GM18951 (cell line): ENCODE measurements at regions not wholly inside any gene's neighbourhood (a gene's known extent, or its start where the extent isn't known, plus 50 kb on each side); places are given as distances from the start of the nearest gene placed in this dataset.
"Not testable (repeated sequence)": the region's sequence is repeated elsewhere in the genome, so short reads cannot be mapped to it uniquely, and the experiment has no call there.

ENCODE experiments used
- POLR2A ChIP-seq: IDR thresholded peaks from 4 replicates; pipeline ENCODE4 v1.6.1; 2011; ENCODE audit warnings: mild to moderate bottlenecking; ENCODE audit not compliant: insufficient read length, insufficient read depth; ENCODE audit errors: extremely low read depth
- in situ Hi-C: fragments of 300-500 bp; cut with MboI; formaldehyde crosslinking; loops from one replicate; pipeline ENCODE4 v1.12.0; 2022; ENCODE audit warnings: low sequenced_read_pairs, mixed read lengths, inconsistent platforms; ENCODE audit not compliant: unreplicated experiment

DNA sequence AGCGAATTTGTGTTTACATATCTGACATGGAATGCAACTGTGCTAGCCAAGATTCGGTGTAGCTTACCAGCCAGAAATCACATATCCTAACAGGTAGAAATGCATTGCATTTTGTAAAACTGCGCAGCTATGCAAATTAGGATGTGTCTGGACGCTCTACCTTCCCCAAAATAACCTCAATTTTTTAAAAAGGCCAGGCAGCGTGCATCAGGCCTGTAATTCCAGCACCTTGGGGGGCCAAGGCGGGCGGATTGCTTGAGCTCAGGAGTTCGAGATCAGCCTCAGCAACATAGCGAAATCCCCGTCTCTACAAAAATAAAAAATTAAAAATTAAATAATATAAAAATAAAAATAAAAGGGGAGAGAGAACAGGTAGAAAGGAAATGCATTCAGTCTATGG, 305.0 kb downstream of the TYW1 start:
- no peak for TF ChIP-seq POLR2A
- in situ Hi-C loops: no loop called here

DNA sequence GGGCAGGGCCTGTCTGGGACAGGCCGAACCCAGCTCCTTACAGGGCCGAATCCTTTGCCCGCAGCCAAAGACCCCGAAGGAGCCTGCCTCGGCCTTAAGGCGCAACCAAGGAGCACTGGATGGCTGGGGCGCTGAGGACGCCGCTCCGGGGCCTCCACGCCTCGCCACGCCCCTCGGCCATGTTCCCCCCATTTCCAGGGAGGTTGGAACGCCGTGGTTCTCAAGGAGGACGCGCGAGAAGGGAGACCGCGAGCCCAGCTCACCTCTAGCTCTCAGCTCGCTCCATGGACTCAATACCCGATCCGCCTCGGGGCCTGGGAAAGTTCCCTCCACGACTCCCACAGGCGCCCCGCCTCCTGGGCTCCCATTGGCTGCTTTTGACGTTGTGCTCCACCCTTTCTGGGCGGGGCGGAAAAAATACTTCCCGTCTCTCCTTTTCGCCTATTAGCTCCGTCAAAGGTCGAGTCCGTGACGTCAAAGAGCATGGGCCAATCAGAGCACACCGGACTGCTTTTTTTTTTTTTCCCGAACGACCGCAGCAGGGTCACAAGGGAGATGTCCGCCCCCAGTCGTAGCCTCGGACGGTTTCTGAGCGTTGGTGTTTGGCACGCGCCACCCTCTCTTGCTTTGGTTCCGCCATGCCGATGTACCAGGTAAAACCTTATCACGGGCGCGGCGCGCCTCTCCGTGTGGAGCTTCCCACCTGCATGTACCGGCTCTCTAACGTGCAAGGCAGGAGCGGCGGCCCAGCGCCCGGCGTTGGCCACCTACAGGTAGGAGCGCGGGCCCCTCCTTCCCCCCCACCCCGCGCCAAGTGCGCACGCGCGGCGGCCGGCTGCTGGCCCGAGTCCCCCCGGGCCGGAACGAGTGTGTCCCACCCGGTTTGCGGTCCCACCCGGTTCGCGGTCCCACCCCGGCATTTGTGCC, 305.7 kb downstream of the TYW1 start:
- in situ Hi-C loops: no loop called here
- peak; percentile 85 for TF ChIP-seq POLR2A

DNA sequence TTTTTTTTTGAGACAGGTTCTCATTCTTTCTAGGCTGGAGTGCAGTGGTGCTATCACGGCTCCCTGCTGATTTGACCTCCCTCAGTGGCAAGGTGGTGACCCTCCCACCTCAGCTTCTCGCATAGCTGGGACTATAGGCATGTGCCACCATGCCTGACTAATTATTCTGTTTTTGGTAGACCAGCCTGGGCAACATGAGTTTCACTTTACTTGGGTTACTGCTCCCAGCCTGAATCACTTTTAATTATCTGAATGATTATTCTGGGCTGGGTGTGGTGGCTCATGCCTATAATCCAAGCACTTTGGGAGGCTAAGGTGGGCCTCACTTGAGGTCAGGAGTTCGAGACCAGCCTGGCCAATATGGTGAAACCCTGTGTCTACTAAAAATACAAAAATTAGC, 308.2 kb downstream of the TYW1 start:
- in situ Hi-C loops: not testable (repeated sequence)

DNA sequence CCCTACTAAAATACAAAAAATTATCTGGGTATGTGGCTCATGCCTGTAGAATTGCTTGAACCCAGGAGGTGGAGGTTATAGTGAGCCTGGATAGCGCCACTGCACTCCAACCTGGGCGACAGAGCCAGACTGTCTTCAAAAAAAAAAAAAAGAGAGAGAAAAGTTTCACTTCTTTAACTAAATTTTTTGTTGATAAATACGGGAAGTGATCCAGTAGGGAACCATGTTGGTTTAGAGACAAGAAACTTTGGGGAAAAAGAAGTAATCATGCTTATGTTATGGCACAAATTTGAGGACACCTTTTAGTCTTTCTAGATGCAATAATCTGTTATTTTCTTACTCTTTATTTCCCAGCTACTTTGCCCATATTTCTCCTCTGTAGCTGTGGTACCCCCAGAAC, 309.7 kb downstream of the TYW1 start:
- in situ Hi-C loops: no loop called here
- no peak for TF ChIP-seq POLR2A

DNA sequence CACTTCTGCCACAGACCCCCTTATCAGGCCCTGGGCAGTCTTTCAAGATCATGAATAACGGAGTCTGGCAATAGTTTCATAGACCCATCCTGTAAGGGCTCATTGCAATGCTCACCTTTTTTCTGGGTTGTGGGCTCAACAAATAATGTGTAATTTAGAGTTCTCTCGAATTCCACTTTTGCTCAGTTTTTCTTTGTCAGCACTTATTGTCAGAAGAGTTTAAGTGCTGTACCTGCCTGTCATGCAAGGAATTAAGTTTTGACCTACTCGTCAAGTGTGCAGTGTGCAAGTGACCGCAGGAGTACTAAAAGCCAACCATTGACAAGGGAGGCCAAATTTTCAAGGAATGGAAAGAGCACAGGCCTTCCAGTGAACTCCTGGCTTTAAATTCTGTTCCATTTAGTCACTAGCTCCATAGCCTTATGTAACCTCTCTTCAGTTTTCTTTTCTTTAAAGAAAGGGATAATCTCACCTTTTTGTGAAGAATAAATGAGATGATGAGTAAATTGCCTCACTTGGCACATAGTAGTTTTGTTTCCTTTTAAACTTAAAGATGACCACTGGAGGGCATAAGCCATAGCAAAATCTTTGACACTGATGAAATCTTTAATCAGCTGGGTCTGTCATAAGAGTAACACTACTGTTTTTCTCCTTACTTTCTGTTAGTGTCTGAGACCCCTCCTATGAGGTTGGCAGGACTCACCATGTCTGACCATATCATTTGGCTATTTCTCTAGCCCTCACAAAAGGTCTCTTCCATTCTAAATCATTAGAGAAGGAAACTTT, 313.3 kb downstream of the TYW1 start:
- no peak for TF ChIP-seq POLR2A
- in situ Hi-C loops: no loop called here

DNA sequence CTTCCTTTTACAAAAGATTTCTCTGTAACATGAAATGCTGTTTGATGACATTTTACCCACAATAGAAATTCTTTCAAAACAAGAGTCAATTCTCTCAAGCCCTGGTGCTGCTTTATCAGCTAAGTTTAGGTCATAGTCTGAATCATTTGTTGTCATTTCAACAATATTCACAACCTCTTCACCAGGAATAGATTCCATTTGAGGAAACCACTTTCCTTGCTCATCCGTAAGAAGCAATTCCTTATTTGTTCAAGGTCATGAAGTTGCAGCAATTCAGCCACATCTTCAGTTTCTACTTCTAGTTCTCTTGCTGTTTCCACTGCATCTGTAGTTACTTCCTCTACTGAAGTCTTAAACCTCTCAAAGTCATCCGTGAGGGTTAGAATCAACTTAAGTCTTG, 315.3 kb downstream of the TYW1 start:
- TF ChIP-seq POLR2A: no peak

DNA sequence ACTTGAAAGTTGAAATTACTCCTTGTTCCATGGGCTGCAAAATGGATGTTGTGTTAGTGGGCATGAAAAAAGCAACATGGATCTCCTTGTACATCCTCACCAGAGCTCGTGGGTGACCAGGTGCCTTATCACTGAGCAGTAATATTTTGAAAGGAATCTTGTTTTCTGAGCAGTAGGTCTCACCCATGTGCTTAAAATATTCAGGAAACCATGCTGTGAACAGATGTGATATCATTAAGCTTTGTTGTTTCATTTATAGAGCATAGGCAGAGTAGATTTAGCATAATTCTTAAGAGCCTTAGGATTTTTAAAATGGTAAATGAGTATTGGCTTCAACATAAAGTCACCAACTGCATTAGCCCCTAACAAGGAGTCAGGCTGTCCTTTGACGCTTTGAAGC, 316.6 kb downstream of the TYW1 start:
- no peak for TF ChIP-seq POLR2A
- in situ Hi-C loops: no loop called here

More for the DNA sequence above, 315.3 kb downstream of the TYW1 start:
- in situ Hi-C loops: no loop called here

DNA sequence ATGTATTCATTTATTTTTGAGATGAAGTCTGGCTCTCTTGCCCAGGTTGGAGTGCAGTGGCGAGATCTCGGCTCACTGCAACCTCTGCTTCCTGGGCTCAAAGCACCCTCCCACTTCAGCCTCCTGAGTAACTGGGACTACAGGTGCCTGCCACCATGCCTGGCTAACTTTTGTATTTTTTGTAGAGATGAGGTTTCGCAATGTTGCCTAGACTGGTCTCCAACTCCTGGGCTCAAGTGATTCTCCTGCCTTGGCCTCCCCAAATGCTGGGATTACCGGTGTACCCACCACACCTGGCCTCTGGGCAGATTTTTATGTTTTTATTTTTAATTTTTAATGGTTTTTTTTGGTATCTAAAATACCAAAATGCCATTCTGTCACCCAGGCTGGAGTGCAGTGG, 320.3 kb downstream of the TYW1 start:
- in situ Hi-C loops: not testable (repeated sequence)

DNA sequence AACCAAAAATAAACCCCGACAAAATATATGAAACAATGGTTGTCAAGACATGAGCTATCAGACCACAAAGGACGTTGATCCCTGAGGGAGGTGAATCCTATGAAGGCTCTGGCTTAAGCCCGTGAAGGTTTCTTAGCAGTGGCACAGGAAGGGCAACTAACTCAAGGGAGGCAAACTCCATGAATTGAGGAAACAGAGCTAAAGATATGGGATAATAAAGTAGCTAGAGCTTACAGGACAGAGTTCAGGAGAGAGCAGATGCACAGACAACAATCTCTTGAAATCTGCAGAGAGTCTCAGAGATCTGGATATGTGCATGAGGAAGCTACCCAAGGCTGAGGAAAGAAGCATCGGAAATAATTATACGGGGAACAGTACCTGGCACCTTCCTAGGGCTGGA, 331.6 kb downstream of the TYW1 start:
- in situ Hi-C loops: not testable (repeated sequence)

DNA sequence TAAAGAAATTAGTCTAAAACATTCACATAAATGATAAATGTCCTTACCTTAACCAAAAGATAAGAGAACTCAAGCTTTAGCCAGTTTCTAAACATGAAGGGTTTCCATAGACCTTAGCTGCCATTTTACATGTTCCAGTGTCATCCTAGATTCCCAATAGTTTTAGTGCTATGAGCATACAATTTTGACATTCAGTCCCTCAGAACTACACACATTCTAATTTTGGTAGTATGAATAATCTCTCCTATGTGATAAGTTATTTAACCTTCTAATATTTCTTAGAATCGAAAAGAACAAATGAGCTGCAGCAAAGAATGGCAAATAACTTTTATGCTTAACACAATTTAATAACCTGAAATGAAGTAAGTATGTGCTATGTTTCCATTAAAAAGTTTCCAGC, 338.5 kb downstream of the TYW1 start:
- in situ Hi-C loops: not testable (repeated sequence)

DNA sequence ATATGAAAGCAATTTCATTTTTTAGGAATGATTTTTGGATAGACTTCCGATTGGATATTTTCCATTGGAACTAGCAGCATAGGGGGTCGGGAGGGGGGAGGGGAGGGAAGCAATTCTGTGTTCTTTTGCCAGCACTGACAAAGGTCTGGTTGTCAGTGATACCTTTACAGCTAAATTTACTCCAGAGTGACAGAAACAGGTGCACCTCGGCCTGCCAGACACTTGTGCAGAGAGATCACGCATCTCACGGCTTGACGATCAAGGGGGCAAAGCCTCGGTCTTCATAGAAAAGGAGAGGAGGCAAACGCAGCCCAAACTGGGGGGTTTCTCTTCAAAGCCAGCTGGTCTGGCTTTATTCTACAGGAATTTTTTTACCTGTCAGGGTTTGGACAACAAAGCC, 339.0 kb downstream of the TYW1 start:
- in situ Hi-C loops: not testable (repeated sequence)

DNA sequence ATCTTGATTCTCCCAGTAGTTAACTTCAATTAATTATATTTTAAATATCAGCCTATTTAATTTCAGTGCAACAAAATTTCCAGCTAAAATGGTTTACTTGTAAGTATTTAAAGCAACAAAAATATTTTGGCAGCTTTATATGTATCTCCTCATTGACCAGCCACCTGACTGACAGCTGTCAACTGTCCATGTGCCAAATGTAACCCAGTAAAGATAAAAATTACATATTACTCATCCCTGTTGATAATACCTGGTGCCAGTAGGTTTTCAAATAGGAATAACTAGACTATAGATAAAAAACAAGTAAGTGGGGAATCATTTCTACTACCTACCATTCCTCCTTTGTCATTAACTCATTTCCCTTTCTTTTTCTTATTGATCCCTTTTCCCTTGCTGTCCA, 341.9 kb downstream of the TYW1 start:
- in situ Hi-C loops: not testable (repeated sequence)

DNA sequence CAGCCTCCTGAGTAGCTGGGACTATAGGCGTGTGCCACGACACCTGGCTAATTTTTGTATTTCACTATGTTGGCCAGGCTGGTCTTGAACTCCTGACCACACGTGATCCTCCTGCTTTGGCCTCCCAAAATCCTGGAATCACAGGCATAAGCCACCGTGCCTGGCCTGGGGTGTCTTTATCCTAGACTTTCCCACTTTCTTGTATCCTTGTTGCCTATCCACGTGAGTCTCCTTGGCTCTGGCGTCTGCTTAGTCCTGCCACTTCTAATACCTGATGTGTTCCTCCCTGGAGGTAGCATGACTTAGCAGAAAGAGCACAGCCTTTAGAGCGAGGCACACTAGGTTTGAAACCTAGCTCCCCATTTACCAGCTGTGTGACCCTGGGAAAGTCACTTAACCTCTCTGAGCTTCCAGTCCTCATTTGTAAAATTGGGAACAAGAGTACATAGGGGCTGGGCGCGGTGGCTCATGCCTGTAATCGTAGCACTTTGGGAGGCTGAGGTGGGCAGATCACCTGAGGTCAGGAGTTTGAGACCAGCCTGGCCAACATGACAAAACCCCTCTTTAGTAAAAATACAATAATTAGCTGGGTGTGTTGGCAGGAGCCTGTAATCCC, 344.6 kb downstream of the TYW1 start:
- in situ Hi-C loops: no loop called here
- TF ChIP-seq POLR2A: no peak

DNA sequence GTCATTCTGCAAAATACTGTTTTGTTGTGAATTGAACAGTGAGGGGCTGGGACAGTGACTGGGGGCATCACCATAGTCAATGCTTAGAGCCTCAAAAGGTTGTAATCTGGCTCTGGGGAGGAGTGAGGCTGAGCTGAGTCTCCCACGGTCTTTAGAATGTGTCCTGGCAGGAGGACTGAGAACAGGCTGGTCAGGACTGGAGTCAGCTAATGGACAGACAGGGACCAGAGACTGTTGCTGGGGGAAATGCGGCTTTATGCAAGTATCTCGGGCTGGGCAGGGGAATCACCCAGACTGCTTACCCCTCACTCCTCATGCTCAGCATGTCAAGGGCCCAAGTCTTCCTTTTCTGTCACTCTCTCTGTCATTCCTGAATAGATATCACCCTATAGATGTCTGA, 346.5 kb downstream of the TYW1 start:
- in situ Hi-C loops: no loop called here
- TF ChIP-seq POLR2A: no peak
